ENCODE measurements at regions not wholly inside any gene's neighbourhood (a gene's known extent, or its start where the extent isn't known, plus 50 kb on each side); places are given as distances from the start of the nearest gene placed in this dataset.

DNA sequence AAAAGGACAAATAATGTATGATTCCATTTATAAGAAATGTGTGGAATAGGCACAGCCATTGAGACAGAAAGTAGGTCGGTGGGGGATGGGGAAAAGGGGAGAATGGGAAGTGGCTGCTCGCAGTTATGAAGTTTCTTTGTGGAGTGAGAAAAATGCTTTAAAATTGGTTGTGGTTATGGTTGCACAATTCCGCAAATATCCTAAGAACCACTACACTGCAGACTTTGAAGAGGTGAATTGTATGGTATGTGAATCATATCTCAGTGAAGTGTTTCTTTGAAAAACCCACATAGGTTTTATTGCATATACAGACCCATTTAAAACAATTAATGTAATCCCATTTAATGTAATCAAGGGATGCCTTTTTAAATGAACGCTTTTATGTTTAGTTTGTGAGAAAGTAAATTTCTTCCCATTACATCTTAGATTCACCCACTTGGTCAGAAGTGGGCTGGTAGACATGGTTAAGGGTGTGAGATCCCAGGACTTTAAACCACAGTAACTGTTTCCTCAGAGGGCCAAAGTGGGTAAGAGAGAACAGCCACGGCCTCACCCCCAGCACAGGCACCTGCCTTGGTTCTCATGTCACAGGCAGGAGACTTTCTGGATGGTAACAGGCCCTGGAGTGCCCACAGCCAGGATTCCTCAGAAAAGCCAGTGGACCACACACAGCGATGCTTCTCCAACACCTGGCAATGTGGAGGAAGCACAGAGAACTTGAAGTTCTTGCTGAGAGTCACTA is 119.3 kb upstream of the GJB6 start:
- DNase-seq, result peak; percentile 14 to 65 (median 52)

DNA sequence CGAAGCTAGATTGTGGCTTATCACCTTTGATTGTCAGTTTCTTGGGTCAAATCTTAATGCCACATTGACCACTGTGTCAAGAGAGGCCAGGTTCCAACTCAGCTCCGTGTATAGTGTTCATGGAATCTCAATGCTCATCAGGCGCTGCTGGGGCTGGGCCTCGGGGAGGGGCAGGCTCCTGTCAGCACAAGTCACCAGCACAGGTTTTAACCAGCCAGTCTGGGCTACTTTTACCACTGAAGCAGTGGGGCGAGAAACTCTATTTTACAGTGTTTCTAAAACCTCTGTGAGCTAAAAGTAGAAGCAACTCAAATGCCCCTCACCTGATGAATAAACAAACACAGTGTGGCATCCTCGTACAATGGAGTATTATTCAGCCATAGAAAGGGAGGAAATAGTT is 118.7 kb upstream of the GJB6 start:
- DNase-seq, result no peak

DNA sequence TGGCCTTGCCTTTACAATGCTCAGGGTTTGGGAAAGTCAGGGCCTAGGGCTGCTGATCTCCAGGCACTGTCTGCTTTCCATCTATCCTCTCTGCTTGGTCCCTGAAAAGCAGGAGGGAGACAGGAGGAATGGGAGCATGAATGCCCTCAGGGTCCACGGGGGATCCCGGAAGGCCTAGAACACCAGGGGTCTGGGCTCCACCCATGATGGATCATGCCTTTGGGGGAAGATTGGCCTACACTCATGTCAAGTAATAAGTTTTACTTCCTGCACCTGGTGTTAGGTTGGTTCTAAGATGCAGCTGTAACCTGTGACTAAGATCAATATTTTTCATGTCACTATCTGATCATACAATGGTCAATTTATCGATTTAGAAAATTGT is 118.3 kb upstream of the GJB6 start:
- no peak for DNase-seq

DNA sequence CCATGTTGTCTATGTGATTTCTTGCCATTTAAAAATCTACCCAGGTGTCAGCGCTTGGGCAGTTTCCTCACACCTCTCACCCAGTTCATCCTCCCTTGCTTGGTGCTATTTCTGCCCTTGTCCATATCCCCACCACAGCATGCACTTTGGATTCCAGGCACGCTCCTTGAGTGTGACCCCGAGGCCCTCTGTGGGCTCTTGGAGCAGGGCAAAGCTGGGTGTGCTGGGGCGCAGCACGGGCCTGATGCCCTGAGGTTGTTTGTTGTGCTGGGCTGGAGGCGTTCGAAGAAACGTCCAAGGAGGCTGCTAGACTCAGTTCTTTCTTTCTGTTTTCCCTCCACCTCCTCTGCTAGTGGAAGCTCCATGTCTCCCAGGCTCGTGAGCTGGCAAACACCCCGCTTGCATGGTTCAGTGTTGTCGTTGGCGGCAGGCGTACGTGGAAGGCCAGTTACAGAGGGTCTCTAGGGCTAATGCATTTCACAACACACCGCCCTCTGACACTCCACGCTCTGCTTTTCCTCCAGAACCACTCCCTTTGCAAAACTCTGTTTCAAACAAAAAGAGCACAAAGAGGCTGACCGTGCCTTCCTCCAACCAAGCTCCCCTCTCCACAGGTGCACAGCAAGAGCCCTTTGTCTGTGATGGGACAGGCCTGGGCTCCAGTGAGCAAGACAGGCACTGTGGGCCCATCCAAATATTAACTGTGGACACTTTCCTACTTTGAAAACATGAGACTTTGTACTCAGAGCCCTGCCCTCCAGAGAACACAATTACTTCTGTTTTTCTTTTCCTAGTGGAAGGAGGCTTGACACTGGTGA is 117.7 kb upstream of the GJB6 start:
- DNase-seq, result peak in 2 of 4 experiments; percentile 17 to 45

DNA sequence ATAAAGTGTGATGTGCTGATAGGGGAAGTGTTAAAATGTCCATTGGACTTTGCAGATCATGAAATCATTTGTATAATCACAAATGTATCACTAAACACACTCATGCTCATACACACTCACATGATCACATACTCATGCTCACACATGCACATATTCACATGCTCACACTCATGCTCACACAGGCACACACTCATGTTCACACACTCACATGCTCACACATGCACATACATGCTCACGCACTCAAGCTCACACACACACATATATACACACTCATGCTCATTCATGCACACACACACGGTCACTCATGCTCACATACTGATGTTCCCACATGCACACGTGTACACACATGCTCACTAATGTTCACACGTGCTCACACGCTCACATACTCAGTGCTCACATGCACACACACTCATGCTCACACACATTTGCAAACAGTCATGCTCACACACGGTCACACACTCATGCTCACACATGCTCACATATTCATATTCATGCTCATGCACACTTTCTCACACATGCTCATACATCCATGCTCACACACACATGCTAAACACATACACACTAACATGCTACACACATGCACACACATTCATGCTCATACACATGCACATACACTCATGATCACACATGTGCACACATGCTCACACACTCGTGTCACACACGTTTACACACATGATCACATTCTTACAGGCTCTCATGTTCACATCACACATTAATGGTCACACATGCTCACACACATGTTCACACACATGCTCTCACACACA is 116.7 kb upstream of the GJB6 start:
- DNase-seq, result no peak

DNA sequence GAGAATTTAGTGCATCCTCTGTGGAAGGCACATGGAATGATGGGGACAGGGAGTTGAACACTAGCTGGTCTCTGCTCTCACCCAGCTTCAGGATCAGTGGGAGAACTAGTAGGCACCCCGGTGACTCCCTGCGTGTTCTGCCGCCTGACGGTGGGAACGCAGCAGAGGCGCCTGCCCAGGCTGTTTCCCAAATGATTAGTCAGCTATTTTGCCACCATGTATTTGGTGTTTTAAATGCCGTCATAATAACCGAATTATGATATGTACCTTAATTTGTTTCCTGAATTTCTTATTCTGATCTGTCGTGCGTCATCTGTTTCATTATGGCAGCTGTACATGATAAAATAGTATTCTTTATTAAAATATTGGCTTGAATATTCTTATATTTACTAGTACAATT is 115.9 kb upstream of the GJB6 start:
- DNase-seq, result no peak

DNA sequence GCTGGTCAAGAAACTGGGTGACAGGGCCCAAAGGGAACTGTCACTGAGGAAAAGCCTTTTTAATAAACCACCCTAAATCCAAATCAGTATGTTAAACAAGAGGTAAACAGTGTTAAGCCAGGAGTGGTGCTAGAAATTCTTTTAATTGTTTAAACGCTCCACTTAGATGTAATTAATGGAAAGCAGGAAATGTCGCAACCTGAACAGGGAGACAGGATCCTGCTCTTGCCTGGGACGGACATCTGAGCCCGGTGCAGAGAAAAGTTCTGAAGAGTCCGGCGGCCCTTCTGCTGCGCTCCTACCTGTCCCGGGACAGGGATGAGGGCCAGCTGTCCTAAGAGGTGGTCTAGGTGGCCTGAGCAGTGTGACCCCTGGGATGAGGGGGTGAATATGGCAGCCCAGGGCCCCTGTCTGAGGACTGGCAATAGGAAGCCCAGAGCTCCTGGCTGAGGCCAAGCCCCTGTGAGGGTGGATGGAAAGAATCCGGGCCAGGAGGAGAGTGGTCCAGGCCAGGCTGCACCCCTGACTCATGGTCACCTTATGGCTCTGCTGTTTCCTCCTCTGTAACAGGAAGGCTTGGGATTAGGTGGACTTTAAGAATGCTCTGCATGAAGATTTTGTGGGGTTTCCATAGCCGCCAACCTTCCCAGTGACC is 112.8 kb upstream of the GJB6 start:
- DNase-seq, result no peak

DNA sequence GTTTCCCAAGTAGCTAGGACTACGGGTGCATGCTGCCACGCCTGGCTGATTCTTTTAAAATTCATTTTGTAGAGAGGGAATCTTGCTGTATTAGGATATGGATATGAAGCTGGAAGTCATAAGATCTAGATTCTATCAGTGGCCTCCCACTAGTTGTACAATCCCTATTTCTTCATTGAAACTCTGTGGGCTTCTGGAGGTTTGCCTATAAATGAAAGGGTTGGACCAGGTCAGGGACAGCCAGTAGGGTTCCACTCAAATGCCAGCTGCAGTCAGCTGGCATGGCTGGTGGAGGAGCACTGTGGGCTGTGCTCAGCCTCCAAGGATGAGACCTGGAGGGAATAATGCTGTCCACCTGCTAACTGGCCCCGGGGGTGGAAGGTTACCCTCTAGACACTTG is 110.2 kb upstream of the GJB6 start:
- DNase-seq, result peak in 2 of 4 experiments; percentile 33 to 37

DNA sequence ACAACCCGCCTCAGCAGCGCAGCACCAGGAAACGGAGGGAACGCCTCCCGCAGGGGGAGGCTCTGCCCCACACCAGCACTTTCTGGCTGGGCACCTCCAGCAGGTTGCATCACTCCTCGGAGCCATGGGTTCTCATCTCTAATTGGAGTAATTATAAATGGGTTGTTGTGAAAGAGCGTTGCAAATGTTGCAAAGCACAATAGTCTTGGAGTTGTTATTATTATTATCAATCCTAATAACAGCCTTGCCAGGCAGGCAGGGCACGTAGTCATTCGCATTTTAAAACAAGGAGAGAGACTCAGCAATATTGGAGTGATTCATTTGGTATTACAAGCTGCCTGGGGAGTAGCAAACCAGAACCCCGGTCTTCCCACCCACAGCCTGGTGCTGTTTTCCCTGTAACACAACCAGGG is 108.6 kb upstream of the GJB6 start:
- DNase-seq, result peak; percentile 42 to 71 (median 56)

DNA sequence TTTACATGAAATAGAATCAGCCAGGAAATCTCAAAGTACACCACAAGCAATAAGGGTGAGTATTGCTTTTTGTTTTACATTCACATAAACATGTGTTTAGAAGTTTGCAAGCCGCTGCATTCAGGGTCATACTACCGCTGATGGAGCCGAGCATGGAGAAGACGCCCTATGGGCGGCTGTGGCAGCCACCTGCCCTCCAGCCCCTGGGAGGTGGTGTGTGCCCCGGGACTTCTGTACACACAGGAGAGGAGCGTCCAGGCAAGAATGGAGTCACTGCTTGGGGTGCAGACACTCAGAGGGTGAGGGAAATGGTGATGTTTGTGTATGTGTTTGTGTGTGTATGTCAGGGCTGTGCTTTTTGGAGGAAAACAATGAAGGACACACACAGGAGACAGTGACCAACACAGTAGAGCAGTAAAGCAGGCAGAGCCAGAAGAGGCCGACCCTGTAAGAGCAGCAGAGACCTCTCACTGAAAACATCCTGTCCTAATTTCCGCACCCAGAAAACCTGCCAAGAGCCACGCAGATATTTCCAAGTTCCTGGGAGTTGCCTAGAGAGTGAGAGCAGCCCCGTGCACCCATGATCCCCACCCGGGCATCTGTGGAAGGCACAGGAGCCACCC is 108.1 kb upstream of the GJB6 start:
- no peak for DNase-seq

DNA sequence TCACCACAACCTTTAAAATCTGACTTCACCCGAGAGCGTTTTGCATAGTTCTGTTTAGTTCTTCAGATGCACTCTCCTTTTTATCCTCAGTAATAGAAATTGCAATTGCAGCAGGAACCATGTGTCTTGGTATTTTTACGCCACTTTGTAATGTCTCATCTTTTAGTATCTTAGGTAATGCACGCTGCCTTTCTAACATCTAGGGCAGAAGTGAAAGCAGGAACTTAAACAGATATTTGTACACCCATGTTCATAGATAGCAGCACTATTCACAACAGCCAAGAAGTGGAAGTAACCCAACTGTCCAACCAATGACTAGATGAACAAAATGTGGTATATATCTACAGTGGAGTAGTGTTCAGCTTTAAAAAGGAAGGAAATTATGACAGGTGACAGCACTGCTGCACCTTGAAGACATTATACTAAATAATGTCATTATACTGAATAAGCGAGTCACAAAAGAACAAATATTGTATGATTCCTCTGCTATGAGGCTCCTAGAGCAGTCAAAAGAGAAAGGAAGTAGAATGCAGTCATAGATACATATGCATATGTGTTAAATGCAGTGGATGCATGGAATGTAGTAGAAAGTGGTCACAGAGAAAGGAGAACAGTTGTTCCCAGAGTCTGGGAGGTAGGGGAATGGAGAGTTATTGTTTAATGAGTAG is 105.9 kb upstream of the GJB6 start:
- peak; percentile 59 to 91 (median 76) for DNase-seq

DNA sequence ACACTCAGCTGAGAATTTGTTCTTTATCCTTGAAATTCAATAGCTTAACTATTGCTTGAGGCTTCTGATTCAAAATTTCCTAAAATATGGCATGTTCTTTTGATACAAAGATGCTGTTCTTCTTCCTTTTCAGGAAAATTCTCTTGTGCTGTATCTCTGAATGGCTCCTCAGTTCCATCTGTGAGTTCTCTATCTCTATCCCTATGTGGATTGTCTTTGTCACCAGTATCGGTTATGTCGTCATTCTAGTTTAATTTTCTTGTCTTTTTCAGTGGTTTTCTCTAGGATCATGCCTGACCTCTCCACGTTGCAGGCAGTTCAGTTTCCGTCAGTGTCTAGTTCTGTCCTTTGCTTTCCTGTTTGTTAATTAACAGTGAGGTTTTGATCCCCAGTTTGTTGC is 104.6 kb upstream of the GJB6 start:
- no peak for DNase-seq

DNA sequence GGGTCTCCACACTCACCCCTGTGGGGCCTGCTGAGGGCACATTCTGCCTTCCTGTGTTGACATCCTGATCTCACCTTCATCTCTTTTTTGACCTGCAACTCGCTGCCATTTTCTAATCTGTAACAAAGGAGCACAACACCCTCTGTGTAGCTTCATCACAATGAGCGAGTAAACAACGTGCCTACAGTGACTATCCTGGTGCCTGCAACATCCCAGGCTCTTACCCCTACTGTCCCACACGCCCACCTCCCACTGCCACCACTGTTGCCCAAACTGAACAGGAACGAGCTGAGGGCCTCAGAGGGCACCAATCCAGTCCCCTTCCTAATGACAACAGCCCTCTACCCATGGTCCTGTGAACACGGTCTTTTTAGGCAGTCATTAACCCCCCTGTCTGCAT is 102.2 kb upstream of the GJB6 start:
- DNase-seq, result no peak

DNA sequence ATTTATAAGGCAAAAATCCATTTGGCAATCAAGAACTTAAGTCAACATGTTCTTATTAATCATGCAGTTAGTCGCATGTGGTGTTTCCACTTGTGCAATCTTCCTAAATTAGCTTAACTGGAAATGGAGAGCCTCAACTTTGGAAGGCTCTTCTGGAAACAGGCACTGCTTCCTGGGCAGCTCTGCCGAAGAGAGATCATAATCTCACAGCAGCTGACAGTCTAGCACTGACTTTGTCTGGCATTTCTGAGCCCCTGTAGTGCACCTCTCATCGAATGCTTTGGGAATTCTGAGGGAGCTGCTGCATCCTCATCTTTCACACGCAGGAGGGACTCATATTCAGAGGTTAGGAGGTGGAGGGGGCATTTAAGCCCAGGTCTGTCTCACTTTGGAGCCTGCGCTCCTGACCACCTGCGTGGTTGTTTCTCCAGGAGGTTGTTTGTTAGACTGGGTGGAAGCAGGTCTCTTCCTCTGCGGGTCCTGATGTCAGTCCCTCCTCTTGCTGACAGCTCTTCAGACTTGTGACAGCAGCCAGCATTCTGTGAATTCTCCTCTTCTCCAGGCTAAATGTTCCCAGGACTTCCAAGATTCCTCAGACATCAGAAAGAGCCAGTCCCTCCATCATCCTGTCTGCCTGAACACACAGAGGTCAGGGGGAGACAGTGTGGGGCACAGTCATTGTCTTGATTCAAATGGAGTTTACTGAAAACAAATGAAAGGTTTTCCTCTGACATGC is 100.4 kb upstream of the GJB6 start:
- peak in 1 of 4 experiments; percentile 11 for DNase-seq

DNA sequence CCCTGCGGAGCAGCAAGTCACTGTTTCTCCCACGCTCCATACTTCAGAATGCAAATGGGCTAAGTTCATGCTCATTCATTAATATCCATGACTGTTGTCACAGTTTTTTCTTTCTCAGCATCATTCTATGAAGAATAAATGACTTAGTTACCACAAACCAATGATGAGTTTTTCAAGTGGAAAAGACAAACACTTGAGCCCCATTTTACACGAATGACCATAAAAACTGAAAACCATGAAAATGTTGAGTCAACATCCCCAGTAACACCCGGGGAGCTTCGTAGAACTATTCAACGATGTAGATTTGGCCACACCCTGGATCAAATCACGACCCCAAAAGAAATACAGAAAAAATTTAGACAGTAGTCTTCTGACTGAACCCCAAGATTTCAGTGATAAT is 99.8 kb upstream of the GJB6 start:
- DNase-seq, result no peak

DNA sequence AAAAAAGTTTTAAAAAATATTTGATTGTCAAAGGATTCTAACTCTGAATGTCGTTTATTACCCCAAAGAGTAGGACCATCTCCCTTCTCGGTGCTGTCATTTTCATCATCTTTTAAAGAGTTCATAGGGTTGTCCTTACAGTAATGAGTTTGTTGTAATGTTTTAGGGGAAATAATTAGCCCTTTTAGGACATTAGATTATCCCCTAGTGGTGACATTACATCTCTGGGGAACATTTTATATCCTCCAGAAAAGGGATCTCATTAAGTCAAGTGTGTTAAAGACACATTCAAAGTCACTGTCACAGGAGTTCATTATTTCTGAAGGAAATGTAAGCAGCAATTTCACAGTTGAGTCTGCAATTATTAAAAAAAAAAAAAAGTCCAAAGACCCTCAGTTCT is 99.3 kb upstream of the GJB6 start:
- DNase-seq, result no peak

DNA sequence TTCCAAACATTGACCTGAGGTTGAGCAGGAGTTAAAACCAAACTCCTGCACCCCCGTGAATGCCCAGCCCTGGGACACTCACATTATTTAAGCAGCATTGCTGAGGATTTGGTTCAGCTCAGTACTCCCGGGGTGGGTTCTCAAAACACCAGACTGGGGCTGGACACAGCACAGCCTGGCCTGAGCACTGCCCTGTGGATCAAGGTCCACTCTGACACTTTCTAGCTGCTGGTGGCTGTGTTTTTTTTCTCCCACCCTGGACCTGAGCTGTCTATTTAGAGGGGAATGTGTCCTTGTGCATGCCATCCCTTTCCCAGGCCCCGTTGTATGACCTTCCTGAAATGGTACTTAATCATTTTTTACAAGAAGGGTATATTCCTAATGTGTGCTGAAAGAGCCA is 94.7 kb upstream of the GJB6 start:
- DNase-seq, result no peak

DNA sequence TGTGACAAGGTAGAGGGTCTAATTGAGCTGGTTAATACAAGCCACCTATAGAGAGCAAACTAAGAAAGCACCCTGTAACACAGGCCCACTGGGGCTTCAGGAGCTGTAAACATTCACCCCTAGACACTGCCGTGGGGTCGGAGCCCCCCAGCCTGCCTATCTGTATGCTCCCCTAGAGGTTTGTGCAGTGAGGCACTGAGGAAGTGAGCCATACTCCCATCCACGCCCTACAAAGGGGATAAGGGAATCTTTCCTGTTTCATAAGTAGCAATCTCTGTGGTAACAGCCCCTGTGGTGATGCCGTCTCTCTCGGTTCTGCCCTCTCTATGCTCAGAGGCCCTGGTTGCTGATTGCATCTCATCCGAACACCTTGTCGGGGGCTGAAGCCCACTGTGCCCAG is 94.2 kb upstream of the GJB6 start:
- DNase-seq, result no peak

DNA sequence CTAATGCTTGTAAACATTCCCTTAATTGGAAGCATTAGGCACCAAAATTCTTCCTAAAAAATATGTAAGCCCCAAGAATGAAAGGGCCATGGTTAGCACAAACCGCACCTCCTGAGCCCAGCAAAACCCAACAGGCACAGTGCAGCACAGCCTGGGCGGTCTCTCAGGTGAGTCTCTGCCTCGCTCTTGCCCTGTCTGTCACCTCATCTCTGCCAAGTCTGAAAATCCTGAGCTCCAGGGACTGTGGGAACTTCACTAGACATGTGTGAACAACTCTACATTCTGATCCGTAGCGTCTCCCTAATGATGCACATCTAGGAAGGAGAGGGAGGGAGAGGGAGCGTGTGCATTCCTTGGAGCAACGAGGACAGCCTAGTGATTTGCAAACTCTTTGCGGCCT is 88.8 kb upstream of the GJB6 start:
- DNase-seq, result no peak

DNA sequence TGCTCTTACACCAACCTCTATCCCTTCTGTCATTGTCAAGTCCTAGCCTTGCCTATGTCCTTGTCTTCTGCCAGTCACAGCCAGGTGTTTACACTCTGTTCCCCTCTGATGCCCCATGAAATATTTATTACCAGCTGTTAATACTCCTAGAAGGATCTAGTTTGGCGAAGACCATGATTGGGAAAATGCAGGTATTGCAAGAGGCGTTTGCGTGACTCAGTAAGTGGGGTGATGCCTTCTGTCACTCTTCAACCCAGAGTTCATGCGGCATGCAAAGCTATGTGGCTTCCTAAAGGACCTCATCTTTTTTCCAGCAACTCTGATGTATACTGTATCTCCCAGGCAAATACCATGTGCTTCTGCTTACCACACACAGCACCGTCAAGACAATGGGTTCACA is 81.8 kb upstream of the GJB6 start:
- DNase-seq, result no peak

DNA sequence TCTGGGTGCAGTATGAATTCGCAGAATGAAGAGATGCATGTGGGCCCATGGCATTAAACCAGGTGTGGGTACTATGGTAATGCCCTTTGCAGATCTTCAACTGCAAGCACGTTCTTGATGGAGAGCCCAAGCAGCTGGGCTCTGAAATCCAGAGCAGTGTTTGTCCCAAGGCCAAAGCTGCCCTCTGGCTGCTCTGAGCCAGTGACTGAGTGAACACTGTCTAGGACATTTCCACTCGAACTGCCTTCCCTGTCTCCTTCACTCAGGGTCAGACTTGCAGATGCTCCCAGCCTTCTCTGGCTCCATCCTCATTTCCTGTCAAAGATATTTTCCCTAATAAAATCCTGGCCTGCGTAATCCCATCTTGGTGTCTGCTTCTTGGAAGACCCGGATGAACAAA is 80.2 kb upstream of the GJB6 start:
- no peak for DNase-seq

All from suppressor macrophage (primary cell).